ENCODE measurements at regions not wholly inside any gene's neighbourhood (a gene's known extent, or its start where the extent isn't known, plus 50 kb on each side); places are given as distances from the start of the nearest gene placed in this dataset.

DNA sequence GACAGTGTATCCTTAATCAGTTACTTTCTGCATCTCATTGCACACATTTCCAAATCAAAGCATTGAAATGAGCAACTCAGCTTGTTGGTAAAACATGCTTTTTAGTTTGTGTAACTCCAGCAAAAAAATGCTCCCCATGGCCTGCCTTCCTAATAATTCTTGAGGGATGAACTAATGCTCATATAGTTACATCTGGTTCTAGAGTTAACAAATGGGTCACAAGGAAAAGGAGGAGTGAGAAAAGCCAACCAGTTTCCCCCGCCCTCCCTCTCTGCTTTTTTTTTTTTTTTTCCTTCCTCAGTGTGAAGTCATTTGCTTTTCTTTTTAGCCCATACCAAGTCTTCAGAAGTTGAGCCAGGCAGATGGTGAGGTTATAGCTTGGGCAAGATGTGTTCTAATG, 231.7 kb downstream of the MTX2 start:
- DNase-seq (ENCODE audit: extremely low read depth in 1 of 2, low read depth in 1 of 2): no peak

DNA sequence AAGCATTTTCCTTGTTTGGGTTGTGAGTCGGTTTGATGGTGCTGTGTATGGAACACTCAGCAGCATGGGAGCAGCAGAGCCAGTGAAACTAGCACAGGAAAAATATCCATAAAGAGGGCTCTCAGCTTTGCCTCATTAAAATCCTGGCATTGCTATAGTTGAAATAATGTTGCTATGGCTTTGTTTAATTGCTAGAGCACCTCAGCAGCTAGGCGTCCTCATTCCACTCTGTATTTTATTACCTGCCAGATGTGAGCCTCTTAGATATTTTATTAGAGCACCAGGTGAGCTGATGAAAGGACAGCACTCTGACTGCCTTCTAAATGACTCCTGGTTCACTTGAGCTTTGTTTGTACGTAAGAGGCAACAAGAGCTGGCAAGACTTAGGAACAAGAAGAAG, 232.4 kb downstream of the MTX2 start:
- DNase-seq (ENCODE audit: extremely low read depth in 1 of 2, low read depth in 1 of 2): no peak

DNA sequence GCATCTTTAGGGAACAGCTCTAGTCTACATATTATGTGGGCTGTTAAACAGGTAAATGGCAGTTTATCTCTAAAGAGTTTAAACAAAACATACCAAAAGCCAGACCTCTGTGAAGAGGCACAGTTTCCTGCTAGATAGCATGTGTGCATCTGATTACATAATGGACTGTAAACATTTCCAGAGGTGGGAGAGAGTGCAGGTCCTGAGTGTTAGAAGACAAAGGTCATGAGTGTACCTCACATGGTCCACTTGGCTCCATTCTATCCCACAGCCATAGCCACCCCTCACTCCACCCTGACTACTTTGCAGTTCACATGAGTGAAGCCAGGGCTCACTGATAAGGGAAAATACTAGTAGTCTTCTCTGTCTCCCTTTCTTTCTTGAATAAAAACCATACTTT, 233.4 kb downstream of the MTX2 start:
- DNase-seq (ENCODE audit: extremely low read depth in 1 of 2, low read depth in 1 of 2): no peak

DNA sequence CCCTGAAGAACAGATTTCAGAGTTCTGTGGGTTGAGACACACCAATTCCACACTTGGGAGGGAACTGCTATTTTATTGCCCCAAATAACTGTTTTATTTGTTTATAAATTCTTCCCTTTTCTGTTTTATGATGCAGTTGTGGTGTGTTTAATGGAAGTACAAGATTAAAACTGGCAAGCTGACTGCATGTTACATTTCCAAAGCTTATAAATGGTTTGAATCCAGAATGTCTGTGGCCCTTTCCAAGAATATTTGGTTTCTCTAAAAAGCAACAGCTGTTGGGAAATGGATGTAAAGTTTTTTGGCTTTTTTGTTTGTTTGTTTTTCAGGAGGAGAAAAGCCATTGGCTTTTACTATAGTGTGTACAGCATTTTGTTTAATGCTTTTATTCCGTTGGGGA, 234.5 kb downstream of the MTX2 start:
- DNase-seq (ENCODE audit: extremely low read depth in 1 of 2, low read depth in 1 of 2): no peak

DNA sequence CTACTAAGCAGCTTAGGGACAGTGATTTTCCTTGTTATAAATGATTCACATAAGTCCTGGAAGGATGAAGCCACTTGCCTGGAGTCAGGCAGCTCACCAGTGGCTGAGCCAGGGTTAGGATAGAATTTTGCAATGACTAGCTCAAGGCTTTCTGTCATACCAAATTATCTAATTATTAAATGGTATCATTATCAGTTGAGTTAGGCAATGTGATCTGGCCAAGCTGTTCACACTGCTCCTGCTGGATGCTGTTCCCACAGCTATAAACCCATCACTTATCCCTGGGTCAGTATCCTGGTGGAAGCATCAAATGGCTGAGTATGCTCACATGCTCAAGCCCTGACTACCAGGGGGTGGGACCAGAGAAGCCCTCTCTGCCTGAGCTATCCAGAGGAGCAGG, 235.2 kb downstream of the MTX2 start:
- DNase-seq (ENCODE audit: extremely low read depth in 1 of 2, low read depth in 1 of 2): no peak

DNA sequence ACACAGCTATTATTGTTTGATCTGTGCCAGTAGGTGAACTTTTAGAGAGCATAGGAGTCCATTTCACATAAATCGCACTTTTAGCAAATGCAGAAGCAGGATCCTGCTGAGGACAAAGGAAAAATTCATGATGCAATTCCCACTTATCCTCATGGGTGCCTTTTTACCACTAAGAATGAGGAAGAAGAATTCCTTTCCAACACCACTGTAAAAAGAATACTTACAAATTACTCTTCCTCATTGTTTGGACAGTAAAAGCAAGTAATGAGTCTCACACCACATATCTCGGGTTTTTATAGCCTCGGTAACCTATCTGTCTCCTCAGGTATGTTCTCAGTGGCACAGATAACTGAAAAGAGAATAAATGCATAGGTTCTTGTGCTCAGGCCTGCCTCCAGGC, 238.5 kb downstream of the MTX2 start:
- no peak for DNase-seq (ENCODE audit: extremely low read depth in 1 of 2, low read depth in 1 of 2)

DNA sequence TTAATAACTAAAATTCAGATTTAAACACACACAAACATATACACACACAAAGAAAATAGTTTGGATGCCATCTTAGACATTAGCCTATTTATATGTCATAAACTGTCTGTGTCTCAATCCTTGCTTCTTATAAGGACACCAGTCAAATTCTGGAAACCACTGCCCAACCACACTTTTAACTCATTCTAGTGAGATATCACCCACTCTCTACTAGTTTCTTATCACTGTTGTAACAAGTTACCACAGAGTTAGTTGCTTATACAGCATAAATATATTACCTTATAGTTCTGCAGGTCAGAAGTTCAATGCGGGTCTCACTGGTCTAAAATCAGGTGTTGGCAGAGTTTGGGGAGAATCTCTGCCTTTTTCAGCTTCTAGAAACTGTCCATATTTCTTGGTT, 239.1 kb downstream of the MTX2 start:
- DNase-seq (ENCODE audit: extremely low read depth in 1 of 2, low read depth in 1 of 2): no peak

DNA sequence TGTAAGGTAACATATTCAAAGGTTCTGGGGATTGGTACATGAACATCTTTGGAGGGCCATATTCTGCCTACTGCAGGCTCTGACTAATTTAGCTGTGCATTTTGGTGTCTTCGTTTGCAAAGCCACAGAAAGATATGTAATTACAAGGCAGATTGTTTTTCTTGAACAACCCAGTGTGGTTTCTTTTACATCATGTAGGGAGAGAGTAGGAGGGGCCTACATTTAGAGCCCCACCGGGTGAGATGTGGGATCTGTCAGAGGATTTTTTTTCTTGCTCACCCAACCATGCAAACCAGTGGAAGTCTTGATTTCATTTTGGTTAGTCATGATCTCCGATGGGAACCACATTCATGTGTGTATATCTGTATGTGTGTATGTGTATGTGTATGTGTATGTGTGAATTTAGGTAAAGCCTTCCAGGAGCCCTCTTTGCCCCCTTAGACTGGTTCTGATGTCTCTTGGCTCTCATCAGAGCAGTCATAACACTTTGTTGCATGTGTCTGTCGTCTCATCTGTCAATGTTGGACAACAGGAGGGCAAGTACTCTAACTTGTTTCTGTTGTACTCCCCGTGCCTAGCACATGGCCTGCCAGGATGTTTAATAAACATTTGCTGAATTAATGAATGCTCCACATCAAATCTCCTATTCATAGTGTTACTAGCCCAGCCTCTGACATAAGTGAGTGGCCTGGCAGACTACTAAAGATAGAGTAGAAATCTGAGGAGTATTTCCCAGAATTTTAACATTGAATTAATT, 239.9 kb downstream of the MTX2 start:
- DNase-seq (ENCODE audit: extremely low read depth in 1 of 2, low read depth in 1 of 2): peak; percentile 5 to 41

DNA sequence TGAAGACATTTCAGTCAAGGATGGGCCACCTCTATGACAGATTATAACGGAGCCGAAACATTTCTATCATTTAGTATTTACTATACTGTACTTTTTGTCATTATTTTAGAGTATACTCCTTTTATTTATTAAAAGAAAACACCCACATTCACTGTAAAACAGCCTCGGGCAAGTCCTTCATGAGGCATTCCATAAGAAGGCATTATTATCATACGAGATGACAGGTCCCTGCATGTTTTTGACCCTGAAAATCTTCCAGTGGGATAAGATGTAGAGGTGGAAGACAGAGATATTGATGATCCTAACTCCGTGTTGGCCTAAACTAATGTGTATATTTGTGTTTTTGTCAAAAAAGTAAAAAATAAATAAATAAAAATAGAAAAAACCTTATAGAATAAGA, 245.0 kb downstream of the MTX2 start:
- DNase-seq (ENCODE audit: extremely low read depth in 1 of 2, low read depth in 1 of 2): no peak

DNA sequence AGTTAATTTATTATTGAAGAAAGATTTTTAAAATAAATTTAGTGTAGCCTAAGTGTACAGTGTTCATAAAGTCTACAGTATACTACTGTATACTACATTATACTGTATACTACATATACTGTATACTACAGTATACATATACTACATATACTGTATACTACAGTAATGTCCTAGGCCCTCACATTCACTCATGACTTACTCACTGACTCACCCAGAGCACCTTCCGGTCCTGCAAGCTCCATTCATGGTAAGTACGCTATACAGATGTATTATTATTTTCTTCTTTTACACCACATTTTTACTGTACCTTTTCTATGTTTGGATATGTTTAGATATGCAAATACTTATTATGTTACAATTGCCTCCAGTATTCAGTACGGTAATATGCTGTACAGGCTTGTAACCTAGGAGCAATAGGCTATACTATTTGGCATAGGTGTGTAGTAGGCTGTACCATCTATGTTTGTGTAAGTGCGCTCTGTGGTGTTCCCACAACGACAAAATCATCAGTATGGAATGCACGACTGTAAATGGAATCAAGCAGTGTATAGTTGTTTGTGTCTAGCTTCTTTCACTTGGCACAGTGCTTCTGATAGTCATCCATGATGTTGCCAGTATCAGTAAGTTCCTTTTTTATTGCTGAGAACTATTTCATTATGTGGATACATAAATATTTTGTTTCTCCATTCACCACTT, 245.7 kb downstream of the MTX2 start:
- no peak for DNase-seq (ENCODE audit: extremely low read depth in 1 of 2, low read depth in 1 of 2)

DNA sequence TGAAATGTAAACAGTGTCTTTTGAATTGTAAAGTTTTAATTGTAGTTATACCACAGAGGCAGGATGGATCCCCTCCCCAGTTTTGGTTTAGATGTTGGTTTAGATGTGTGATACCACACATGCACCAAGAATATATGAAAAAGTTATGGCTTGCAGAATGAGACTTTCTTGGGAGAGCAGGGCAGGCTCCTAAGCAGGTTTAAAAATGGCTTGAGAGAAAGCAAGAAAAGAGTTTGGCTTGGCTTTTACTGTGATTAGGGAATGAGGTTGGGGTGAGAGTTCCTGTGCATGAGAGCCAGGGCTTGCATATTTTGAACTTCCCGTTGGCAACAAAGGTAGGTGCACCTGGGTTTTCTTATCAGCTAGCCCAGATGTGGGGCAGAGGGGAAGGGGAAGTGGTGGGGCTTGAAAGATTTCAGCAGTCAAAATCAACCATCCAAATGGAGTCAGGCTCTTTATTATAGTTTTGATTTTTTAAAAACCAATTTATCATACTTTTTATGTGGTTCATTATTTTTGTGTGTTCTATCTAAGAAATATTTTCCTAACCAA, 246.9 kb downstream of the MTX2 start:
- no peak for DNase-seq (ENCODE audit: extremely low read depth in 1 of 2, low read depth in 1 of 2)

DNA sequence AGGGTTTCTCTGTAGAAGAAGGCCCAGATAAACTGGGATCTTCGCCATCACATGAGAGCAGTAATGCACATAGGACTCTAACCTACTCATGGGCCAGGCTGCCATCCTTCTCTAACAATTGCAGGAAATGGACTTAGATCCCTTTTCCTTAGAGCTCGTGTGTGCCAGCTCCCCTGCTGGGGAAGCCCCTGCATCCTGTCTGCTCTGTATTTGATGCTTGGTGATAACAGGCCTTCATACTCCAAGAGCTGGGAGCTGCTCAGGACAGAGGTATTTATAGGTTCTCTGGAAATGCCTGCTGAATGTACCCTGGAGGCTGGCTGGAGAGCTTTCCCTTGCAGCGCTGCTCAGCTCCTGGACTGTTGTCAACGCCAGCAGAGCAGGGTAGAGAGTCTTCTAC, 249.6 kb downstream of the MTX2 start:
- DNase-seq (ENCODE audit: extremely low read depth in 1 of 2, low read depth in 1 of 2): no peak

DNA sequence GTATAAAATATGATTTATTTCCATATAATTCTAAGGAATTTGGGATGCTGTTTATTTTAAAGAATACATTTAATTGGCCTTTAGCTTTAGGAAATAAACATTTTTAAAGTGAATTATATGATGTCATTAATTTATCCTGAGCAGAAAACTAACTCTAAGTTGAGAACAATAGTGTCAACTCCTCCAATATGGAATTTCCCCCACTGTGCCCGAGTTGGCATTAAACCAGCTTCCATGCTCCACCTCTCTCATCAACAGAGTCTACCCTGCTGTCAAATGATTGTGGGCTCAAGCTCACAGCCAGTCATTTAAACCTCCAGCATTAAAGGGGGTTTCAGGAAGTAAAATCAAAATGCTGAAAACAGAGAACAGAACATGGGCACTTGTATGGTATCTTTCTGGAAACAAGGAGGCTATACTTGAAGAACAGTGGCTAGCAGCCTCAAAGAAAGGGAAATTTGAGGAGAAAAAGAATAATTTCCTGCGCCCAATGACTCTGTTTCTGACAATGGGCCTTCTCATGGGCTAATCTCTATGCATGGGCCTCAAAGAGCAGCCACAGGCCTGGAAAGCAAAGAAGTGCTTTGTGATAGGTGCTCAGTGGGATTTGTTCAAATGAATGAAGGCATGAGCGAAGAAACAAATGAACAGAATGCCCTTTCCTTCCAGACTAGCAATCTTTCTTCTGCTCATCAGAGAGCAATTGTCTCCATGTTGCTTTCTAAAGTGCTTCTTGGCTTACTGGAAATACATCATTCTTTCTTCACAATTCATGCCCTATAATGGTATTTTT, 252.8 kb downstream of the MTX2 start:
- no peak for DNase-seq (ENCODE audit: extremely low read depth in 1 of 2, low read depth in 1 of 2)

DNA sequence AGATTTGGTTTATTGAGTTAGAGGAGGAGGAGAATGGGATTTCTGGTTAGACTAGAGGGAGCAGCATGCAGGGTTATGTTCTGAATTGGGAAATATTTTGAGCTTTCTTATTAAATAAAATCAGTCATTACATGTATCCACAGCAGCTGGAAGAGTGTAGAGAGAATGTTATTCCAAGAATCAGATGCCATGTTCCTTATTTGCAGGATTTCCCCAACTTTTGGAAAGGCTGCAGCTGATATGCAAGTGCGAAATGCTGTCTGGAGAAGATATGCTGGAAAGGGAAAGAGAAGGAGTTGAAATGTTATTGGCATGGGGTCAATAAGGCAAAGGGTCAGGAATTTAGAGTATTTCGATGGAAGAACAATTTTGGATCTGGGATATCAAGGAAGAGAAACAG, 255.8 kb downstream of the MTX2 start:
- no peak for DNase-seq (ENCODE audit: extremely low read depth in 1 of 2, low read depth in 1 of 2)

DNA sequence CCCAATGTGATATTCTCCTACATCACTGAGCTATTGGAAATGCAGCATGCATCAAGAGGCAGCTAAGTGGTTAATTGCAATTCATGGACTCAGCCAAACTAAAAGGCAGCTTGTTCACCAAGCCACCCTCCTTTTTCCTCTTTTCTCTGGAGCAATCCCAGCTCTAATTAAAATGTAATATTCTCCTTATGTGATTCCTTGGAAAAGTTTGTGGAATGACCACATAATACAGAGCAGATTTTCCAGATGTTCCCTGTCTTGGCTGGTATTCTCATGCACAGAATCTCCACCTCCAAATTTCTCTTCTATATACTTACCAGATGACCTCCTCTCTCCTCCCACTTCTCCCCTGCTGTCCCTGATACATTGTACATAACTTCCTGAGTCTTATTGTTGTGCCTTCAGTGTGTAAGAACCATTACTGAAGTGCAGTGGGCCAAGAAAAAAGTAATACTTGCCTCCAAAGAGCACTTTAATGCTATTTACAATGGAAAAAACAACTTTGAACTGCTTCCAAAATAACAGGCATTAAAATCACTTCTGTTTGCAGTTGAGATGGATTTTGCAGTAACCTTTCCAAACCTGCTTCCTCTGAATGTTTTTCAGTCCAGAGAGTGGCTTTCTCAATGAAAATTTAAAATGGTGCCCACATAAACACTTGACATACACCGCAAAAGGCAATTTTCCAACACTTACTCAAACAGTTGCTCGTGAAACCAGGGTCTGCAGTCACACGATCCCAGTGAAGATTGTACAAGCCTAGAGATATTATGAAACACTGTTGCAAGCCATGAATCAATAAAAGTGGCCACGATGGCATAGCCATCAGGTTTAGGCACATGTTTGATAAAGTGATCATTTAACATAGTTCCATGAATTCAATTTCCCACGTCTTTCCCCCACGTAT, 258.0 kb downstream of the MTX2 start:
- DNase-seq (ENCODE audit: extremely low read depth in 1 of 2, low read depth in 1 of 2): no peak

DNA sequence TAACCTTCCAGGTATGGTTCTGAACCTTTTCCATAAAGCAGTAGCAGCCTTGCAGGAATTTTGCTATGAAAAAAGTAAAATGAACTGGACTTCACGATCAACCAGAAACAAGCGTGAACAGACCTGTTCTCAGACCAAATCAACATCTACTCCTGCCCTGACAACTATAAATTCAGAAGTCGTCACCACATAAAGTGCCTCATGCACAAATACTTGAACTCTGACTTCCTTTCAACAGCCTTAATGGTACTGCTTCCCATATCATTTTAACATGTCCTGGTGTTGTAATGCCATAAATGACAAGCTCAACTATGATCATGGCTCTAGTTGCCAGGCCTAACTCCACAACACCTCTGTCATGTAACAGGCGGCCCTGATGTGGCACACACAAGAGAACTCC, 262.4 kb downstream of the MTX2 start:
- DNase-seq (ENCODE audit: extremely low read depth in 1 of 2, low read depth in 1 of 2): no peak

DNA sequence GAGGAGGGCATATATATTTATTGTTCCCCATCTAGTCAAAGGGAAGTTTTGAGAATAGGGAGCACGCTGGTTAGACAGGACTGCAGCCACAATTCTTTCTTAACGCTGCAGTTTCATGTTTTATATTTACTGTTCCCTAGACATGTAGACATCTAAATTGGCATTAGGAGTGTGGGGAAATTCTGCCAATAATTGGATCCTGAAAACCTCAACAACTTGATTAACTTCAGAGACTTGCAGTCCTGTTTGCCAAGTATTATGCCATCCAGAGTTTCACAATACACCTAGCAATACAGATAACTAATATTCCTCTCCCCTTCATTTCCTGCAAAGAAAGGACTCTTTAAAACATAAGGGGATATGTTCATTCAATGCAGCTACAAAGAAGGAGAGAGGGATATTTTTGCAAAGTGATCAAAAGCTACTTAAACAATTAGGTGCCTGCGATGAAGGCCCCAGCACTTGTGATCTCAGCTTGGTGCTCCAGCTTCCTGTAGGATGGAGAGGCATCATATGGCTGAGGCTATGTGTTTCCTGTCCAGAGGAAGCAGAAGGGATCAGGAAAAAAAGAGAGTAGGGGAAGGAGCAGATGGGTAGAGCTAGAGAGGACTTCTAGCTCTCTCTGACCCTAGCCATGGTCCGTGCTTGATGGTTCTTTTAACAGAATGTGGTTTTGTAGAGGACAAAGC, 264.4 kb downstream of the MTX2 start:
- no peak for DNase-seq (ENCODE audit: extremely low read depth in 1 of 2, low read depth in 1 of 2)

DNA sequence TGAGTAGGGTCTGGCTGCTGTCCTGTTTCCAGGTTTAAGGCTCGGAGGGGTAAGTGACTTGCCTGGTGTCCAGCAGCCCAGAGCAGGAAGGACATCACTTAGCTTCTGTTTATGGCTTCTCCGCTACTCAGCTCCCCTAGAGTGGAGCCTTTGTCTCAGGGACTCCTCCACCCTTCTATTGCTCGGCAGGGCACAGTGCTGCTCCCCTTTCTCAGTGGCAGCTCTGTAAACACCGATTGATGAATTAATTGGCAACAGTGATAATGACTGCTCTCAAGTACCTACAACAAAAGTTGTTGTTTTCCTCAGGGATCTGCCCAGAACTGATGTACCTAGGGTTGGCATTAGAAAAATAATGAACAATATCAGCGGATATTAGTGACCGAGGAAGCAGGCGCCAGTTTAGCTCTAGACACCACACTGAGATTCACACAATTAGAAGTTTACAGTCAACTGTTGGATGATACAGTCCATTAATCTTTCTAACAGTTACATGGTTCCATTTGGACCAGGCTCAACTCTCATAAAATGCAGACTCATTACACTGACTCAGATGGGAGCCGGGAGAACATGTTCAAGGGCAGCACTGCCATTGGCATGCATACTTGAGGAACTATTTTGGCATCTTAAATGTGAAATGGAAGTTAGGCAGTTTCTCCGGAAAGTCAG, 265.7 kb downstream of the MTX2 start:
- no peak for DNase-seq (ENCODE audit: extremely low read depth in 1 of 2, low read depth in 1 of 2)

DNA sequence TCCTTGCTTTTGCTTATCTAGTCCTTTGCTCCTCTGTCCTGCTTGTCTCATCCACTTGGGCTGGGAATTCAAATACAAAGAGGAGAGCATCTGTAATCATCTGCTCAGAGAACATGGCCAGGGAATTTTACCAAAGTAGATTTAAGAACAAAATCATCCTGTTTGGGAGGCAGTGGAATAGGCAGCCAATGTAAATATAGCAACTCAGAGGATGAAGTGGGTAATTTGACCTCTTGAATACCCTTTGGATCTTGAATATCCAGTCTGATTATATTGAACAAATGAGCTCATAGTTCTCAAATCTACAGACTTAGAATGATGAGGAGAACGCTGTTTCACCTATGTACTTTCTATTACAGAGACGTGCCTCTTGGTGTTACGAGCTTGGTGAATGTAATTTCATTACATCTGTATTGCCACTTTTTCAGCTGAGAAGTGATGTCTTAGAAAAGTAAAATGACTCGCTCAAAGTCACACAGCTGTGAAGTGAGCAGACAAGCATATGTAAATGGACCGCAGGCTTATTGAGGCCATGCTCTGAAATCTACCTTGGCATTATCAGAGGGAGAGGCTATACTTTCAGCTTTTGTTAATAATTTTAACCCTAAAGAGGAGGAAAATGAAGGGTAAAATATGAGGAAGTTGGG, 266.3 kb downstream of the MTX2 start:
- no peak for DNase-seq (ENCODE audit: extremely low read depth in 1 of 2, low read depth in 1 of 2)

Data from stimulated activated CD8-positive, alpha-beta memory T cell treated with anti-CD3 and anti-CD28 coated beads, Interleukin-7, amount 100 ng/mL, for 48 hours (primary cell).